GM20000 (cell line): ENCODE measurements at regions not wholly inside any gene's neighbourhood (a gene's known extent, or its start where the extent isn't known, plus 50 kb on each side); places are given as distances from the start of the nearest gene placed in this dataset.

Experiments
- DNase-seq: peaks from one replicate; pipeline ENCODE4 v3.0.0; 2012; ENCODE audit warnings: low spot score
- CTCF ChIP-seq: IDR thresholded peaks from 2 replicates; pipeline ENCODE4 v1.5.1; 2012; ENCODE audit warnings: mild to moderate bottlenecking, control low read depth; ENCODE audit errors: extremely low read depth, missing control alignments

- DNase-seq, result no peak
- TF ChIP-seq CTCF, result no peak
Measured at GRCh38 chr5:39555788-39556187, 131.0 kb upstream of the DAB2 start.

GRCh38 chr5:39547553-39548154 lies 122.9 kb upstream of the DAB2 start:
- DNase-seq, result peak; percentile 16
- TF ChIP-seq CTCF, result peak; percentile 35

- no peak for DNase-seq
Measured at GRCh38 chr5:39544941-39545340, 120.2 kb upstream of the DAB2 start.

GRCh38 chr5:39543335-39543734 lies 118.6 kb upstream of the DAB2 start:
- TF ChIP-seq CTCF, result no peak
- DNase-seq, result no peak

More at GRCh38 chr5:39544941-39545340, 120.2 kb upstream of the DAB2 start:
- TF ChIP-seq CTCF, result no peak

GRCh38 chr5:39542511-39543285 lies 117.9 kb upstream of the DAB2 start:
- no peak for DNase-seq
- no peak for TF ChIP-seq CTCF

- no peak for DNase-seq
- TF ChIP-seq CTCF, result no peak
Measured at GRCh38 chr5:39541920-39542319, 117.1 kb upstream of the DAB2 start.

GRCh38 chr5:39539470-39539869 lies 114.7 kb upstream of the DAB2 start:
- no peak for TF ChIP-seq CTCF
- DNase-seq, result no peak
